K562 (cell line): ENCODE measurements at regions not wholly inside any gene's neighbourhood (a gene's known extent, or its start where the extent isn't known, plus 50 kb on each side); places are given as distances from the start of the nearest gene placed in this dataset.

Source experiments
- ATAC-seq: fragments of 200-7000 bp; cut with Tn5 transposase; 3 replicates; pipeline ENCODE4 v1.9.1; 2020; ENCODE audit warnings: moderate library complexity
- BruUV-seq: library from RNA; stranded (reverse); fragments of 400-500 nt; replicated peaks from 2 replicates; lab custom pipeline; 2021; lab: Mats Ljungman, UMichigan
- CTCF ChIA-PET: fragments of 300-600 bp; formaldehyde crosslinking; extraction: SDS; loops from one replicate; lab custom pipeline; 2021; ENCODE audit warnings: low intra/inter-chr PET ratio; lab: Yijun Ruan, JAX
- POLR2A ChIA-PET: fragments of 300-600, 350-650 bp; sonication (Branson Sonifier 250); formaldehyde crosslinking; extraction: SDS; loops from one replicate; lab custom pipeline; 2021; ENCODE audit warnings: antibody characterized with exemption, inconsistent platforms; lab: Yijun Ruan, JAX
- DNase-seq, 4 experiments: peaks; one replicate each; pipeline versions ENCODE4 v3.0.0 to v3.0.0-alpha.2; 2011 to 2018; ENCODE audit warnings: low spot score in 3 of 4, mixed read lengths in 3 of 4; ENCODE audit errors: extremely low read depth in 1 of 4
- FAIRE-seq: peaks from 2 replicates; lab custom pipeline; 2011; peaks lifted over from hg19 to GRCh38; lab: Jason Lieb, UNC
- H2AFZ ChIP-seq: 2 replicates; pipeline ENCODE4 v1.6.0; 2011; ENCODE audit warnings: low read depth, low read length, control low read depth, inconsistent platforms
- H3K27ac ChIP-seq: fragments of 200-600 bp; 3 replicates; pipeline ENCODE4 v1.8.0; 2011; ENCODE audit warnings: low read depth, mild to moderate bottlenecking, control low read depth, inconsistent platforms, low read length, moderate library complexity, mixed read lengths; ENCODE audit errors: extremely low read depth
- H3K27me3 ChIP-seq, 2 experiments: fragments of 300-600 bp in 1 of 2; 2 replicates in 1 of 2; 3 replicates in 1 of 2; pipeline versions ENCODE4 v1.6.0 to v1.8.0; 2011; ENCODE audit warnings: inconsistent platforms in 2 of 2, low read length in 2 of 2, mild to moderate bottlenecking in 1 of 2, mixed read lengths in 1 of 2, moderate library complexity in 1 of 2; ENCODE audit not compliant: control insufficient read depth in 2 of 2, insufficient read depth in 2 of 2
- H3K36me3 ChIP-seq: fragments of 300-600 bp; 3 replicates; pipeline ENCODE4 v1.8.0; 2011; ENCODE audit warnings: mild to moderate bottlenecking, low read length, inconsistent platforms; ENCODE audit not compliant: control insufficient read depth, insufficient read depth
- H3K4me1 ChIP-seq, 2 experiments: fragments of 200-600 bp in 1 of 2; replicated peaks in 1 of 2; 2 replicates in 1 of 2; 3 replicates in 1 of 2; pipeline versions ENCODE4 v1.5.1 to v1.8.0; 2011; ENCODE audit warnings: inconsistent platforms in 2 of 2, low read length in 2 of 2, mild to moderate bottlenecking in 1 of 2, mixed read lengths in 1 of 2, moderate library complexity in 1 of 2; ENCODE audit not compliant: control insufficient read depth in 2 of 2, insufficient read depth in 2 of 2
- H3K4me2 ChIP-seq: 2 replicates; pipeline ENCODE4 v1.6.1; 2011; ENCODE audit warnings: low read length, control low read depth, inconsistent platforms, mixed read lengths; ENCODE audit not compliant: insufficient read depth
- H3K4me3 ChIP-seq: fragments of 200-600 bp; sonication (generic), shearing (Covaris generic); 2 replicates; pipeline ENCODE4 v1.5.1; 2016; ENCODE audit warnings: control low read depth, inconsistent platforms
- H3K79me2 ChIP-seq: fragments of 200-600 bp; 3 replicates; pipeline ENCODE4 v1.8.0; 2011; ENCODE audit warnings: low read length, inconsistent platforms; ENCODE audit not compliant: control insufficient read depth, insufficient read depth
- H3K9ac ChIP-seq, 2 experiments: 2 replicates each; pipeline versions ENCODE4 v1.6.0 to v1.6.1; 2011; ENCODE audit warnings: low read depth in 2 of 2, low read length in 2 of 2, control low read depth in 1 of 2, inconsistent platforms in 1 of 2, mild to moderate bottlenecking in 1 of 2, mixed read lengths in 1 of 2; ENCODE audit not compliant: insufficient read depth in 1 of 2
- H3K9me1 ChIP-seq: one replicate; pipeline ENCODE4 v1.6.0; 2011; ENCODE audit warnings: inconsistent platforms, mild to moderate bottlenecking, low read length, moderate library complexity; ENCODE audit not compliant: control insufficient read depth, insufficient read depth
- H3K9me3 ChIP-seq: replicated peaks from 2 replicates; pipeline ENCODE4 v1.5.1; 2011; ENCODE audit warnings: low read depth, low read length, inconsistent platforms; ENCODE audit not compliant: control insufficient read depth, insufficient read depth
- H4K20me1 ChIP-seq: replicated peaks from 2 replicates; pipeline ENCODE4 v1.6.1; 2011; ENCODE audit warnings: low read length, inconsistent platforms, mixed read lengths; ENCODE audit not compliant: control insufficient read depth, insufficient read depth
- GATA2 ChIP-seq: sonication (generic); formaldehyde crosslinking; IDR thresholded peaks from 2 replicates; pipeline ENCODE4 v1.4.0; 2020; ENCODE audit warnings: mild to moderate bottlenecking, missing genetic modification reagents
- ID3 ChIP-seq, 2 experiments: fragments of 250-450 bp in 1 of 2; fragments of 450-650 bp in 1 of 2; sonication (Bioruptor Pico) in 1 of 2; IDR thresholded peaks; 2 replicates each; pipeline versions ENCODE4 v1.6.1 to v1.8.0; 2016 to 2021; ENCODE audit warnings: mild to moderate bottlenecking in 2 of 2, moderate library complexity in 2 of 2, missing compliant biosample characterization in 1 of 2, missing genetic modification characterization in 1 of 2
- KLF13 ChIP-seq: fragments of 450-650 bp; IDR thresholded peaks from 2 replicates; pipeline ENCODE4 v1.6.1; 2016; ENCODE audit warnings: missing genetic modification characterization, low read depth, mild to moderate bottlenecking, missing compliant biosample characterization, moderate library complexity, borderline replicate concordance
- NFRKB ChIP-seq: fragments of 450-650 bp; IDR thresholded peaks from 2 replicates; pipeline ENCODE4 v1.6.1; 2016; ENCODE audit warnings: low read depth
- PHB ChIP-seq: fragments of 250-450 bp; sonication (Bioruptor Pico); IDR thresholded peaks from 2 replicates; pipeline ENCODE4 v1.5.0; 2021
- PHTF2 ChIP-seq: fragments of 250-450 bp; sonication (Bioruptor Pico); IDR thresholded peaks from 2 replicates; pipeline ENCODE4 v1.5.0; 2021; ENCODE audit warnings: mild to moderate bottlenecking
- RBM39 ChIP-seq: fragments of 200-400 bp; formaldehyde crosslinking; optimal IDR thresholded peaks from 2 replicates; pipeline ENCODE3; 2018; ENCODE audit warnings: low read depth, low read length
- WGBS: fragments of 100-300 bp; shearing (Covaris generic); methylation state at CpG from one replicate; pipeline ENCODE4 v1.1.6; 2016; ENCODE audit warnings: low coverage, mixed read lengths; ENCODE audit not compliant: insufficient coverage; ENCODE audit errors: missing lambda C conversion rate; 5-methylcytosine and 5-hydroxymethylcytosine counted together
- in situ Hi-C: fragments of 300-500 bp; cut with MboI; formaldehyde crosslinking; loops from 4 replicates; pipeline ENCODE4 v1.15.0; 2018; ENCODE audit warnings: inconsistent platforms, mixed read lengths
- intact Hi-C: fragments of 100-400 bp; cut with micrococcal nuclease; formaldehyde crosslinking; loops from 2 replicates; pipeline ENCODE4 v1.14.2; 2022
- TF ChIP-seq, protein P1 (sequence below), 2 experiments: fragments of 450-650 bp in 1 of 2; sonication (generic) in 1 of 2; formaldehyde crosslinking in 1 of 2; IDR thresholded peaks; 2 replicates each; pipeline versions ENCODE4 v1.7.1 to v1.9.0; 2016 to 2022; ENCODE audit warnings: inconsistent platforms in 1 of 2, mild to moderate bottlenecking in 1 of 2, missing genetic modification reagents in 1 of 2
- TF ChIP-seq, protein P2 (sequence below): IDR thresholded peaks from 2 replicates; pipeline ENCODE4 v1.6.1; 2014; ENCODE audit warnings: antibody characterized with exemption

DNA sequence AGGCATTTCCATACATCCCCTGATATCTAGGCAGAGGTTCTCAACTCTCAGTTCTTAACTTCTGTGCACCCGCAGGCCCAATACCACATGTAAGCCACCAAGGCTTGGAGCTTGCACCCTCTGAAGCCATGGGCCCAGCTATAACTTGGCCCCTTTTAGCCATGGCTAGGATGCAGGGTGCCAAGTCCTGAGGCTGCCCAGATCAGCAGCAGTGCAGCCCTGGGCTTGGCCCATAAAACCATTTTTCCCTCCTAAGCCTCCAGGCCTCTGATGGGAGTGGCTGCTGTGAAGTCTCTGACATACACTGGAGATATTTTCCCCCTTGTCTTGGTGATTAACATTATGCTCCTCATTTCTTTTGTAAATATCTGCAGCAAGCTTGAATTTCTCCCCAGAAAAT is 110.3 kb upstream of the CNTN1 start:
- Histone ChIP-seq H3K27me3 (no peaks in the 10 kb centered on the region), H3K4me1 (no peaks in the 10 kb centered on the region), H3K27ac (no peak overlapping the region), H2AFZ (no peak overlapping the region), H3K79me2 (no peaks in the 10 kb centered on the region), H3K4me2 (no peak overlapping the region), H3K36me3 (no peaks in the 10 kb centered on the region), H4K20me1 (no peaks in the 10 kb centered on the region), H3K9ac (no peak overlapping the region), H3K9me3 (no peaks in the 10 kb centered on the region), H3K9me1 (no peaks in the 10 kb centered on the region), H3K4me3 (no peak overlapping the region)
- POLR2A ChIA-PET, result interaction anchor here (0.7 kb wide), 1 partner anchor 14 kb away, joined by 3 read pairs; no protein-coding TSS in a partner anchor
- no peak for ATAC-seq
- intact Hi-C loops, result no loop called here
- CTCF ChIA-PET, result no interaction called here
- no peak for DNase-seq
- in situ Hi-C loops, result no loop called here
- no peak for TF ChIP-seq RBM39
- TF ChIP-seq PHB (CRISPR knock-in tag), result no peak
- TF ChIP-seq KLF13 (tag), result no peak
- TF ChIP-seq, protein P1, sequence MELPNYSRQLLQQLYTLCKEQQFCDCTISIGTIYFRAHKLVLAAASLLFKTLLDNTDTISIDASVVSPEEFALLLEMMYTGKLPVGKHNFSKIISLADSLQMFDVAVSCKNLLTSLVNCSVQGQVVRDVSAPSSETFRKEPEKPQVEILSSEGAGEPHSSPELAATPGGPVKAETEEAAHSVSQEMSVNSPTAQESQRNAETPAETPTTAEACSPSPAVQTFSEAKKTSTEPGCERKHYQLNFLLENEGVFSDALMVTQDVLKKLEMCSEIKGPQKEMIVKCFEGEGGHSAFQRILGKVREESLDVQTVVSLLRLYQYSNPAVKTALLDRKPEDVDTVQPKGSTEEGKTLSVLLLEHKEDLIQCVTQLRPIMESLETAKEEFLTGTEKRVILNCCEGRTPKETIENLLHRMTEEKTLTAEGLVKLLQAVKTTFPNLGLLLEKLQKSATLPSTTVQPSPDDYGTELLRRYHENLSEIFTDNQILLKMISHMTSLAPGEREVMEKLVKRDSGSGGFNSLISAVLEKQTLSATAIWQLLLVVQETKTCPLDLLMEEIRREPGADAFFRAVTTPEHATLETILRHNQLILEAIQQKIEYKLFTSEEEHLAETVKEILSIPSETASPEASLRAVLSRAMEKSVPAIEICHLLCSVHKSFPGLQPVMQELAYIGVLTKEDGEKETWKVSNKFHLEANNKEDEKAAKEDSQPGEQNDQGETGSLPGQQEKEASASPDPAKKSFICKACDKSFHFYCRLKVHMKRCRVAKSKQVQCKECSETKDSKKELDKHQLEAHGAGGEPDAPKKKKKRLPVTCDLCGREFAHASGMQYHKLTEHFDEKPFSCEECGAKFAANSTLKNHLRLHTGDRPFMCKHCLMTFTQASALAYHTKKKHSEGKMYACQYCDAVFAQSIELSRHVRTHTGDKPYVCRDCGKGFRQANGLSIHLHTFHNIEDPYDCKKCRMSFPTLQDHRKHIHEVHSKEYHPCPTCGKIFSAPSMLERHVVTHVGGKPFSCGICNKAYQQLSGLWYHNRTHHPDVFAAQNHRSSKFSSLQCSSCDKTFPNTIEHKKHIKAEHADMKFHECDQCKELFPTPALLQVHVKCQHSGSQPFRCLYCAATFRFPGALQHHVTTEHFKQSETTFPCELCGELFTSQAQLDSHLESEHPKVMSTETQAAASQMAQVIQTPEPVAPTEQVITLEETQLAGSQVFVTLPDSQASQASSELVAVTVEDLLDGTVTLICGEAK (IDR thresholded peaks at IDR 0.05), result no peak
- TF ChIP-seq, protein P1 (CRISPR knock-in tag; IDR thresholded peaks at IDR 0.05), result no peak
- no peak for TF ChIP-seq NFRKB
- TF ChIP-seq ID3 (CRISPR knock-in tag; IDR thresholded peaks at IDR 0.05), result no peak
- TF ChIP-seq ID3 (tag; IDR thresholded peaks at IDR 0.05), result no peak
- no peak for TF ChIP-seq PHTF2 (CRISPR knock-in tag)
- no peak for TF ChIP-seq GATA2 (CRISPR knock-in tag)
- TF ChIP-seq, protein P2, sequence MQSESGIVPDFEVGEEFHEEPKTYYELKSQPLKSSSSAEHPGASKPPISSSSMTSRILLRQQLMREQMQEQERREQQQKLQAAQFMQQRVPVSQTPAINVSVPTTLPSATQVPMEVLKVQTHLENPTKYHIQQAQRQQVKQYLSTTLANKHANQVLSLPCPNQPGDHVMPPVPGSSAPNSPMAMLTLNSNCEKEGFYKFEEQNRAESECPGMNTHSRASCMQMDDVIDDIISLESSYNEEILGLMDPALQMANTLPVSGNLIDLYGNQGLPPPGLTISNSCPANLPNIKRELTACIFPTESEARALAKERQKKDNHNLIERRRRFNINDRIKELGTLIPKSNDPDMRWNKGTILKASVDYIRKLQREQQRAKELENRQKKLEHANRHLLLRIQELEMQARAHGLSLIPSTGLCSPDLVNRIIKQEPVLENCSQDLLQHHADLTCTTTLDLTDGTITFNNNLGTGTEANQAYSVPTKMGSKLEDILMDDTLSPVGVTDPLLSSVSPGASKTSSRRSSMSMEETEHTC, result no peak
- WGBS, result 0% methylated on average over 1 of the region's 1 CpG
- BruUV-seq, result no TSS peak
- FAIRE-seq, result no peak
